ENCODE measurements at regions not wholly inside any gene's neighbourhood (a gene's known extent, or its start where the extent isn't known, plus 50 kb on each side); places are given as distances from the start of the nearest gene placed in this dataset.

- no peak for TF ChIP-seq EGR1 (IDR thresholded peaks at IDR 0.05; ENCODE audit: low read depth in 2 of 2)
- no peak for TF ChIP-seq RAD21 (IDR thresholded peaks at IDR 0.05)
- TF ChIP-seq REST (IDR thresholded peaks at IDR 0.05) = no peak
- TF ChIP-seq YY1 (IDR thresholded peaks at IDR 0.05) = no peak
- no peak for TF ChIP-seq ZBTB33 (IDR thresholded peaks at IDR 0.05)
- no peak for TF ChIP-seq CTCF (IDR thresholded peaks at IDR 0.05; ENCODE audit: low read depth, low read length, missing input control)
- no peak for TF ChIP-seq JUND (IDR thresholded peaks at IDR 0.05)
- TF ChIP-seq TAF1 (conservative IDR thresholded peaks at IDR 0.05) = no peak
- no peak for TF ChIP-seq HNF4G (IDR thresholded peaks at IDR 0.05)
- TF ChIP-seq FOXA2 (IDR thresholded peaks at IDR 0.05) = no peak
- TF ChIP-seq SP1 (IDR thresholded peaks at IDR 0.05) = no peak
- no peak for TF ChIP-seq NR2F2 (IDR thresholded peaks at IDR 0.05)
- TF ChIP-seq MAX (IDR thresholded peaks at IDR 0.05) = no peak
- no peak for TF ChIP-seq GABPA (IDR thresholded peaks at IDR 0.05 in 1 of 2, conservative IDR thresholded peaks at IDR 0.05 in 1 of 2)
- TF ChIP-seq ATF3 (IDR thresholded peaks at IDR 0.05) = no peak
- TF ChIP-seq FOXA1 (IDR thresholded peaks at IDR 0.05) = no peak
- TF ChIP-seq RXRA (IDR thresholded peaks at IDR 0.05) = no peak
- Histone ChIP-seq H3K27ac (ENCODE audit: low read depth in 1 of 2, low read length in 2 of 2) (no peak overlapping the region), H3K27me3 (ENCODE audit: control insufficient read depth in 4 of 4, insufficient read depth in 4 of 4, low read length in 3 of 4) (peaks cover 0 to 24% (median 0%) of the 10 kb centered on the region in 4 donors), H3K9me3 (ENCODE audit: control insufficient read depth in 4 of 4, low read length in 3 of 4) (no peaks in the 10 kb centered on the region), H3K36me3 (ENCODE audit: control insufficient read depth in 4 of 4, insufficient read depth in 3 of 4, low read depth in 1 of 4, low read length in 3 of 4) (no peaks in the 10 kb centered on the region), H3K4me1 (ENCODE audit: control insufficient read depth in 4 of 4, insufficient read depth in 4 of 4, low read length in 3 of 4) (no peaks in the 10 kb centered on the region), H3K4me3 (ENCODE audit: low read depth in 1 of 3, low read length in 3 of 3) (no peak overlapping the region), H3K9ac (ENCODE audit: low read depth in 1 of 2, low read length in 2 of 2) (no peak overlapping the region)
- 82% methylated on average over 4 of the region's 4 CpGs for WGBS
- no peak for DNase-seq (ENCODE audit: low spot score)
Observed at GRCh38 chr2:176687342-176687741, 418.1 kb downstream of the MTX2 start.

- Histone ChIP-seq H3K4me3 (ENCODE audit: low read depth in 1 of 3, low read length in 3 of 3) (no peak overlapping the region), H3K9me3 (ENCODE audit: control insufficient read depth in 4 of 4, low read length in 3 of 4) (no peaks in the 10 kb centered on the region), H3K9ac (ENCODE audit: low read depth in 1 of 2, low read length in 2 of 2) (no peak overlapping the region), H3K27ac (ENCODE audit: low read depth in 1 of 2, low read length in 2 of 2) (no peak overlapping the region), H3K4me1 (ENCODE audit: control insufficient read depth in 4 of 4, insufficient read depth in 4 of 4, low read length in 3 of 4) (no peaks in the 10 kb centered on the region), H3K36me3 (ENCODE audit: control insufficient read depth in 4 of 4, insufficient read depth in 3 of 4, low read depth in 1 of 4, low read length in 3 of 4) (no peaks in the 10 kb centered on the region), H3K27me3 (ENCODE audit: control insufficient read depth in 4 of 4, insufficient read depth in 4 of 4, low read length in 3 of 4) (peaks cover 0 to 24% (median 0%) of the 10 kb centered on the region in 4 donors)
- 84% methylated on average over 1 of the region's 1 CpG for WGBS
- no peak for DNase-seq (ENCODE audit: low spot score)
- TF ChIP-seq FOXA1 (IDR thresholded peaks at IDR 0.05) (no peak), YY1 (IDR thresholded peaks at IDR 0.05) (no peak), SP1 (IDR thresholded peaks at IDR 0.05) (no peak), EGR1 (IDR thresholded peaks at IDR 0.05; ENCODE audit: low read depth in 2 of 2) (no peak), HNF4A (conservative IDR thresholded peaks at IDR 0.05) (no peak), MAX (IDR thresholded peaks at IDR 0.05) (no peak), REST (IDR thresholded peaks at IDR 0.05) (no peak), GABPA (IDR thresholded peaks at IDR 0.05 in 1 of 2, conservative IDR thresholded peaks at IDR 0.05 in 1 of 2) (no peak), TAF1 (conservative IDR thresholded peaks at IDR 0.05) (no peak), ATF3 (IDR thresholded peaks at IDR 0.05) (no peak), RAD21 (IDR thresholded peaks at IDR 0.05) (no peak), FOXA2 (IDR thresholded peaks at IDR 0.05) (no peak), RXRA (IDR thresholded peaks at IDR 0.05) (no peak)
Observed at GRCh38 chr2:176687944-176688343, 418.7 kb downstream of the MTX2 start.
